Testis (tissue), 2 donors: ENCODE measurements at regions not wholly inside any gene's neighbourhood (a gene's known extent, or its start where the extent isn't known, plus 50 kb on each side); places are given as distances from the start of the nearest gene placed in this dataset.

Source experiments
- DNase-seq: peaks from one replicate; pipeline ENCODE4 v3.0.0-alpha.2; 2019
- H3K27ac ChIP-seq, 2 donors: fragments of 200-600 bp; sonication (generic); one replicate each; pipeline ENCODE4 v1.5.1; 2019
- H3K27me3 ChIP-seq: fragments of 200-600 bp; sonication (generic); one replicate; pipeline ENCODE4 v1.5.1; 2019
- H3K36me3 ChIP-seq: fragments of 200-600 bp; sonication (generic); one replicate; pipeline ENCODE4 v1.5.1; 2017; ENCODE audit warnings: low read depth; ENCODE audit errors: missing control alignments
- H3K4me1 ChIP-seq: fragments of 200-600 bp; sonication (generic); one replicate; pipeline ENCODE4 v1.5.1; 2019
- H3K4me3 ChIP-seq, 2 donors: fragments of 200-600 bp; sonication (generic); one replicate each; pipeline ENCODE4 v1.5.1; 2017 to 2019
- H3K9me3 ChIP-seq: fragments of 200-600 bp; sonication (generic); one replicate; pipeline ENCODE4 v1.5.1; 2017
- CTCF ChIP-seq, 3 experiments: fragments of 450-650 bp in 2 of 3; fragments of 200-600 bp in 1 of 3; sonication (generic) in 1 of 3; IDR thresholded peaks; one replicate each; pipeline ENCODE4 v1.5.1; 2016 to 2019; ENCODE audit warnings: antibody characterized with exemption in 3 of 3, mild to moderate bottlenecking in 2 of 3, moderate library complexity in 1 of 3
- POLR2A ChIP-seq: fragments of 450-650 bp; IDR thresholded peaks from one replicate; pipeline ENCODE4 v1.6.1; 2017; ENCODE audit warnings: antibody characterized with exemption, mild to moderate bottlenecking, moderate library complexity
- WGBS, 2 donors: methylation state at CpG; one replicate each; pipeline ENCODE4 v1.1.5; 2018; 5-methylcytosine and 5-hydroxymethylcytosine counted together
- intact Hi-C: fragments of 100-400 bp; cut with DNase I; formaldehyde crosslinking; loops from one replicate; pipeline ENCODE4 v1.15.1; 2023; ENCODE audit warnings: low total_unique reads

GRCh38 chr16:73389085-73389484 is 341.2 kb upstream of the ZFHX3 start:
- no peak for DNase-seq
- H3K27me3 ChIP-seq: no peaks in the 10 kb centered on the region
- H3K4me1 ChIP-seq: no peaks in the 10 kb centered on the region
- no peak overlapping the region for H3K4me3 ChIP-seq
- H3K27ac ChIP-seq: no peak overlapping the region
- no peak for TF ChIP-seq POLR2A
- TF ChIP-seq CTCF (IDR thresholded peaks at IDR 0.05): no peak
- WGBS, 2 donors: 69 to 70% methylated on average over 6 of the region's 6 CpGs
- H3K36me3 ChIP-seq: no peaks in the 10 kb centered on the region
- intact Hi-C loops: no loop called here
- no peaks in the 10 kb centered on the region for H3K9me3 ChIP-seq

- Histone ChIP-seq H3K9me3 (no peaks in the 10 kb centered on the region), H3K4me3 (no peak overlapping the region), H3K36me3 (no peaks in the 10 kb centered on the region), H3K27me3 (no peaks in the 10 kb centered on the region), H3K27ac (no peak overlapping the region), H3K4me1 (no peaks in the 10 kb centered on the region)
- 92 to 95% methylated on average over 3 of the region's 3 CpGs for WGBS, 2 donors
- no peak for DNase-seq
- TF ChIP-seq CTCF (IDR thresholded peaks at IDR 0.05) (no peak), POLR2A (no peak)
- intact Hi-C loops: no loop called here
Measured at GRCh38 chr16:73387979-73388378, 340.1 kb upstream of the ZFHX3 start.

- 88 to 94% methylated on average over 5 of the region's 5 CpGs for WGBS, 2 donors
Measured at GRCh38 chr16:73385696-73386095, 337.8 kb upstream of the ZFHX3 start.

GRCh38 chr16:73384506-73385089 is 336.7 kb upstream of the ZFHX3 start:
- TF ChIP-seq POLR2A: no peak
- TF ChIP-seq CTCF (IDR thresholded peaks at IDR 0.05): no peak
- intact Hi-C loops: no loop called here
- no peak for DNase-seq
- no peaks in the 10 kb centered on the region for H3K36me3 ChIP-seq
- no peak overlapping the region for H3K27ac ChIP-seq
- no peak overlapping the region for H3K4me3 ChIP-seq
- no peaks in the 10 kb centered on the region for H3K4me1 ChIP-seq
- H3K27me3 ChIP-seq: no peaks in the 10 kb centered on the region
- 66 to 77% methylated on average over 5 of the region's 5 CpGs for WGBS, 2 donors
- no peaks in the 10 kb centered on the region for H3K9me3 ChIP-seq

More at GRCh38 chr16:73385696-73386095, 337.8 kb upstream of the ZFHX3 start:
- no peaks in the 10 kb centered on the region for H3K36me3 ChIP-seq
- intact Hi-C loops: no loop called here
- DNase-seq: no peak
- H3K27me3 ChIP-seq: no peaks in the 10 kb centered on the region
- H3K27ac ChIP-seq: no peak overlapping the region
- no peak for TF ChIP-seq CTCF (IDR thresholded peaks at IDR 0.05)
- no peak overlapping the region for H3K4me3 ChIP-seq
- H3K4me1 ChIP-seq: no peaks in the 10 kb centered on the region
- no peaks in the 10 kb centered on the region for H3K9me3 ChIP-seq

GRCh38 chr16:73383988-73384365 is 336.0 kb upstream of the ZFHX3 start:
- no peak overlapping the region for H3K27ac ChIP-seq
- no peak for DNase-seq
- H3K36me3 ChIP-seq: no peaks in the 10 kb centered on the region
- no peaks in the 10 kb centered on the region for H3K27me3 ChIP-seq
- no peaks in the 10 kb centered on the region for H3K9me3 ChIP-seq
- 60 to 69% methylated on average over 2 to 3 of the region's 3 CpGs for WGBS, 2 donors
- H3K4me1 ChIP-seq: no peaks in the 10 kb centered on the region
- H3K4me3 ChIP-seq: no peak overlapping the region
- TF ChIP-seq POLR2A (no peak), CTCF (IDR thresholded peaks at IDR 0.05) (no peak)
- intact Hi-C loops: no loop called here
